ENCODE measurements at regions not wholly inside any gene's neighbourhood (a gene's known extent, or its start where the extent isn't known, plus 50 kb on each side); places are given as distances from the start of the nearest gene placed in this dataset.

DNA sequence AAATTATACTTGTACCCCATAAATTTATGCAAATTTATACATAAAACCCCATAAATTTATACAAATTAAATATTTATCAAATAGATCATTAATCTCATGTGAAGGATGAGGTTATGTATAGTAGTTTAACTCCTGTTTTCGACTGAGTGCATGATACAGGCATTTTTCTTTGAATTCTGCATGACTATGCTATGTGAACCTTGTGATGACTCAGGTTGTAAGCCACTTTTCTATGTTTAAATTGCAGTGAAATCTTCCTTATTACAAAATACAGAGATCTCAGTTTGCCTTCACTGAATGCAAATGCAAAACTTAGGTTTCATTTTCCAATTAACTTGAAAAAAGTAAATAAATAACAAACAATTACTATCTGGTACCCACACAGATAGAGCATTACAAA is 843.7 kb downstream of the CDH11 start:
- TF ChIP-seq, protein P1, sequence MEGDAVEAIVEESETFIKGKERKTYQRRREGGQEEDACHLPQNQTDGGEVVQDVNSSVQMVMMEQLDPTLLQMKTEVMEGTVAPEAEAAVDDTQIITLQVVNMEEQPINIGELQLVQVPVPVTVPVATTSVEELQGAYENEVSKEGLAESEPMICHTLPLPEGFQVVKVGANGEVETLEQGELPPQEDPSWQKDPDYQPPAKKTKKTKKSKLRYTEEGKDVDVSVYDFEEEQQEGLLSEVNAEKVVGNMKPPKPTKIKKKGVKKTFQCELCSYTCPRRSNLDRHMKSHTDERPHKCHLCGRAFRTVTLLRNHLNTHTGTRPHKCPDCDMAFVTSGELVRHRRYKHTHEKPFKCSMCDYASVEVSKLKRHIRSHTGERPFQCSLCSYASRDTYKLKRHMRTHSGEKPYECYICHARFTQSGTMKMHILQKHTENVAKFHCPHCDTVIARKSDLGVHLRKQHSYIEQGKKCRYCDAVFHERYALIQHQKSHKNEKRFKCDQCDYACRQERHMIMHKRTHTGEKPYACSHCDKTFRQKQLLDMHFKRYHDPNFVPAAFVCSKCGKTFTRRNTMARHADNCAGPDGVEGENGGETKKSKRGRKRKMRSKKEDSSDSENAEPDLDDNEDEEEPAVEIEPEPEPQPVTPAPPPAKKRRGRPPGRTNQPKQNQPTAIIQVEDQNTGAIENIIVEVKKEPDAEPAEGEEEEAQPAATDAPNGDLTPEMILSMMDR (IDR thresholded peaks at IDR 0.05): no peak
- no peak for TF ChIP-seq POLR2A (IDR thresholded peaks at IDR 0.05)
